Hindlimb muscle (tissue), 1 donor: ENCODE measurements at regions not wholly inside any gene's neighbourhood (a gene's known extent, or its start where the extent isn't known, plus 50 kb on each side); places are given as distances from the start of the nearest gene placed in this dataset.

Experiments used
- DNase-seq: peaks from one replicate; pipeline ENCODE4 v3.0.0-alpha.2; 2013

DNA sequence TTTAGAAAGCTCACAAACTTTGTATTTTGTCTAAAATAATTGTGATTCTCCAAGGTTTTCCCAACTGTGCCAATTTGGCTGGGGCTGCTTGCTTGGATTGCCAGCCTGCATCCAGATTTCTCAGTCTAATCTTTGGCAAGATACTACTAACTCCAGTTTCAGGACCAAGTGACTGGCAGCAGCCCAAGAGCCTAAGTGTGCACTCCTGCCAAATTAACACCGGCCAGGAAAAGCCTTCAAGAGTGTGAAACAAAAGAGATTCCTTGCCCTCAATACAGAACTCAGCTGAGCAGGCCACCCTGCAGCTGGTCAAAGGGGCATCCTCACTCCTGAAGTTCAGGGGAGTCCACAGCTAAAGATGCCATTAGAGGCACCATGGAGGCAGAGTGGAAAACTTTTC, 589.0 kb upstream of the ACVR2A start:
- DNase-seq = no peak

DNA sequence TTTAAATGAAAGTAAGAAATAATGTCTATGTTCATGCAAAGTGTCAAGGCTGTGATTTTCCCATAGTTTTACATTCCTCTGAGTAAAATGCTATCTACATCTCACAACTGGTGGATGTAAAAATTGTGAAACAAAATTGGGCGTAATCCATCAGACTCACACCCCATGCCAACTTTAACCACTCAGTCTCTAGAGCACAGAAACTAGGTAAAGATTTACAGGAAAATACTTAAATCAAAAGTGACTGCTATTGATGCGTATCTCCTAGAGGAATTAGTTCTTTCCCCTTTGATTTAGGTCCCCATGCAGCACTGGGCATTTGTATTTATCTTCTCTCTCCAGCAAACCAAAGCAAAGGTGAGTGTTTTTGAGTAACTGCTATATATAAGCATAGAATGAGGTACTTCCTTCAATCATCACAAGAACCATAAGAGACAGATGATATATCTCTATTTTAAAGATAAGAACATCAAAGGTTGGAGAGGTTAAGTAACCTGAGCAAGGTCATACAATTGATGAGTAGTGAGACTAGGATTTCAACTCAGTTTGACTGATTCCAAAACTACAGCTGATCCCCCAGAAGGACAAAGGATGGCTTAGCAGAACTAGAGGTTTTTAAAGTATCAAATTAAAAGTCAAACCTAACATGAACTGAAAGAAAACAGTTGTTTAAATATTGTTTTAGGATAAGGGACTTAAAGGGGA, 594.0 kb upstream of the ACVR2A start:
- DNase-seq = no peak

DNA sequence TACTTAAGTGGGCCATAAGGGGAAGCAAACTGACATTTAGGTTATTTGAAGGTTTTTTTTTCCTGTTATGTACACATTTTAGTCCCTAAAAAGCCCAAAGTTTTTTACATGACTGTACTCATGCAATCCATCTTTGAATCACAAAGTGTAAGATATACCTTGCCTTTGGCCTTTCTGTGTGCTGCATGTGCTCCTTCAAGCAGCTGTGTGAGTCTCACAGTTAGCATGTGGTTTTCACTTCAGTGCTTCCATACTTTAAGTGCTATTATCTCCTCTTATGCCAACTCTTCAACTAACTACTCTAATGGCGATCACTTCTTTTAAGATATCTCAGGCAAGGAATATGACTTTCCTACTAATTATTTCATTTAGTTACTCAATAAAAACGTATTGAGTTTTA, 597.1 kb upstream of the ACVR2A start:
- no peak for DNase-seq

DNA sequence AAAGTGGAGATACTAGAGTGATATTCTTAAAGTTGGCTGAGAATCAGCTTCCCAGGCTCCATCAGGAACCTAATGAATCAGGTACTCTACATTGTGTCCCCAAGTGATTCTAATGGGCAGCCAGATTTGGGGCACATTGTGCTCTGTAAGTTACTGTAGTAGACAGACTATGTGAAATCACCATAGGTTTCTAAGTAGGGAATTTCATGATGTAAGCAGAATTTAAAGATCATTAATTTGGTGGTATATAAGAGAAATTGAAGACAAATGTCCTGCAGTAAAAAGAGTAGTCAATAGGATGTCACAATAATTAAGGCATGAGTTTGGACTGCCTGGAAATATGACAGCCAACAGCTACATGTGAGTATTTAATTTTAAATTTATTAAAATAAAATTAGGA, 602.4 kb upstream of the ACVR2A start:
- DNase-seq = no peak

DNA sequence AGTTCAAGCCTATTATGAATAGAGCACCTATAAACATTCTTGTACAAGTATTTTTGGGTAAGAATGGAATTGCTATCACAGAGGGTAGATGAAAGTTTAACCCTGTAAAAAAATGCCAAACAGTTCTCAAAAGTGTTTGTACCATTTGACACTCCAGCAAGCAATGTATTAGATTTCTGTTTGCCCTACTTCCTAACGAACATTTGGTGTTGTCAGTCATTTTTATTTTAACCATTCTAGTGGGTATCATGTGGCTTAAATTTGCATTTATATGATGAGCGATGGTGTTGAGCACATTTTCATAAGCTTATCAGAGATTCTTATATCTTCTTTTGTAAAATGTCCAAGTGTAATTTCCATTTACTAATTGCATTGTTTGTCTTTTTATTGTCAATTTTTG, 608.2 kb upstream of the ACVR2A start:
- no peak for DNase-seq

DNA sequence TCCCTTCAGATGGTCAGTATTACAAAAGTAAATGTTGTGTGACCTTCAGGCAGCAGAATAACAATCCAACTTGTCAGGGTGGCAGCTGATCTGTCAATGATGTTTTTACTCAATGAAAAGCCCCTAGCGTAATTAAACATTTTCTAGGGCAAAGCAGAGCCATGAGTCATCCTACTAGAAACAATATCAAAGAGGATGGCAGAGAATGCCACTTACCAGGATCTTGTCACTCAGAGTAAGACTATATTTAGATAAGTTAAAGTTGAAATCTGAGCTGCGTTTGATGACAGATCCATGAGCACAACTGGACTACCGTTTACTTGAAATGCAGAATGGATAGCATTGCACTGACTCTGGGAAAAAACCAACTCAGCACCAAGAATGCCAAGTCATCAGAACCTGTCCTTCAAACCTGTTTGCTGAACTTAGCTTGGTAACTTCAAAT, 612.6 kb upstream of the ACVR2A start:
- DNase-seq = no peak

DNA sequence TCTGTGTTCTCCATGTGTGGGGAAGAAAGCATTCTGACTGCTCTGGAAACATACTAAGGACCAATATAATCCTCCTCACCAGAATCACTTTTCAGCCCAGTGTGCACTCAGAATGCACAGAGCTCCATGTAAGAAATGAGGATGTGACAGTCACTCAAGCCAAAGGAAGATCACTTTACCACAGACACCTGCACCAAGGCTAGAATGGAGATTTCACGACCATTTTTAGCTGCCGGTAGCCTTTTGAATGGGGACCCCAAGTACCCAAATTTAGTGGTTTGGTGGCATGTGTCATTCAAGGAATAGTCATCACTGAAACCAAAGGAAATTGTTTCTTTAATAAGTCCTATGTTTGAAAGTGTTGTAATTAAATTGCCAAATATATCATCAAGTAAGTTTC, 613.2 kb upstream of the ACVR2A start:
- no peak for DNase-seq

DNA sequence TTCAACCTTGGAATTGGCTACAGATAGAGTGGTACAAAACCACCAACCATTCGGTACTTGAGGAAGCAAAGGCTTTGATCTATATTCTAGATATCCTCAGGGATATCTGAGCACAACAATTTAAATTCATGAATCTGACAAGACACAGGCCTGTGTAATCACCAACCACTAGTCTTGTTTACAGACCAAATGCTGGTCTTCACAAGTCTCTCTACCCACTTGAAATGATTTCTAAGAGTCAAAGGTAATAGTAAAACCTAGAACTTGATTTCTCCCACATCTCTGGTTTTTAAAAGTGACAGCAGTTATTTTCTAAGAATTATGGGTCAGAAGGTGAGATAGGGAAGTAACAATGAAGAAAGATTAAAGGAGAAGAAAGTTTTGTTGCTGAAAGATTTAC, 613.7 kb upstream of the ACVR2A start:
- DNase-seq = no peak

DNA sequence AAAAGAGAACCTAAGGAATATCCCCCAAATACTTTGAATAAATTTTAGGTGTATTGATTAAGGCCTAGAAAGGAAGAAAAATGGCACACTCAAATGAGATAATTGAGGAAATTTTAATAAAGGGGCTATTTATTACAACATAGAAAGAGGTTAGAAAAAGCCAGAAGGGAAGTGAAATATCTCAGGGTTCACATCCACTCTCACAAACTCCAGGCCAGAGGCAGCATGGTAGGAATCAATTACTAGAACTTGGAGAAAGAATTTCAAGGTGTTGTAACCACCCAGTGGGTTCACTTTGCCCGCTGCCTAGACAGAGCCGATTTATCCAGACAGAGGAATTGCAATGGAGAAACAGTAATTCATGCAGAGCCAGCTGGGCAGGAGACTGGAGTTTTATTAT, 617.5 kb upstream of the ACVR2A start:
- no peak for DNase-seq

DNA sequence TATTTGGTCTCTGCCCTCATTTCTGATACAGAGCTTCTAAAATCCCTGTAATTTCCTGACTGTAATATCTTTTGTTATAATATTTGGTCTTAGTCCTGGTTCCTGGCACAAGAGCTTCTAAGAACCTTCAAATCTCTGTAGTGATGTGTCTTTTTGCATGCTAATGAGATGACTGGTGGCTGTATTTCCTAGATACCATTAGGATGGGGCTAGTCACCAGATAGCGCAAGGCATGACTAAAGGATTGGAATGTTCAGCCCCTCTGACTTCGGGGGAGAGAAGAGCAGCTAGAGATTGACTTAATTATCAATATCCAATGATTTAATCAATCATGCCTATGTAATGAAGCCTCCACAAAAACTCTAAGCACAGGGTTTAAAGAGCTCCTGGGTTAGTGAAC, 620.8 kb upstream of the ACVR2A start:
- DNase-seq = no peak

DNA sequence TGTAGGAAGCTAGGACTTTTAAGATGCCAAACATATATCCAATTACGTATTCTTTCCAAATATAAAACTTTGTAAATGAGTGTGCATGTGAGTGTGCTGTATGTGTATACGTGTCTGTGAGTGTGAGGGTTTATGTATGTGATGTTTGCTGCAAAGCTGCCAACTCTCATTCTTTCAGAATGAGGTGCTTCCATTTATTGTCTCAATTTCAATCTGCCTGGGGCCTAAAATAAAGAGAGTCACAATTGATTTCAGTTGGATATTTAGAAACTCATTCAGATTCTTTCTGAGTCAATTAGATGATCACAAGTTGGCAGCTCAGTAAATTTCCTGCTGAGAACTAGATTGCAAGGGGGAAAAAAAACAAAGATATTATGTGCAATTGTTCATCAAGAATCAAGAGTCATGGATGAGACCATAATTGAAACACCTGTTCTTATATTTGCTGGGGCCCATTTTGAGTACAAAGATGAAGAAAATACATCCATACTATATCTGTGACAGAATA, 621.2 kb upstream of the ACVR2A start:
- no peak for DNase-seq

DNA sequence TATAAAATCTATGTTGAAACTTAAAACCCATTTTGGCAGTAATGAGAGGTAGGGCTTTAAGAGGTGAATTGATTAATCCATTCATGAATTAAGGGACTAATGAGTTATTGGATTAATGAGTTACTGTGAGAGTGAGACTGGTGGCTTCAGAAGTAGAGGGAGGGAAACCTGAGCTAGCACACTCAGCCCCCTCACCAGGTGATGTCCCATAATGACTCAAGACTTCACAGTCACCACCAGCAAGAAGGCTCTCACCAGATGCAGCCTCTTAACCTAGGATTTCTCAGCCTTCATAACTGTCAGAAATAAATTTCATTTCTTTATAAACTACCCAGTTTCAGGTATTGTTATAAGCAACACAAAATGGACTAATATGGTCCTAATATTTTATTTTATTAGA, 621.7 kb upstream of the ACVR2A start:
- no peak for DNase-seq

DNA sequence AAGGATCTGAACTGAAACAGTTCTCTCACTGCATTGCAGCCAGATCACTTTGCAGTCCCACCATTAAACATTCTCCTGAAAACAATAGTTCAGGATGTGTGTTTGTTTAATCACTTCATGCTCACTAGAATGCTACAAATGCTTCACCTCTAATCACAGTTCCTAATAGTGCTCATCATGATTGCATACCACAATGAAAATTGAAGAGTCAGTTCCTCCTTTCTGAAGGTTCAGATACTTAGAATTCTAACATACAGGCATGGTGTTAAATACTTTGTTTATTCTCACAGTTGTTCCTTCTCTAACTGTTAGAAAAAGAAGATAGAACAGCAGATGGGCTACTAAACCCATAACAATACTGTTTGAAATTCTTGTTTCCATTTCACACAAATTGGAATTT, 622.3 kb upstream of the ACVR2A start:
- no peak for DNase-seq

DNA sequence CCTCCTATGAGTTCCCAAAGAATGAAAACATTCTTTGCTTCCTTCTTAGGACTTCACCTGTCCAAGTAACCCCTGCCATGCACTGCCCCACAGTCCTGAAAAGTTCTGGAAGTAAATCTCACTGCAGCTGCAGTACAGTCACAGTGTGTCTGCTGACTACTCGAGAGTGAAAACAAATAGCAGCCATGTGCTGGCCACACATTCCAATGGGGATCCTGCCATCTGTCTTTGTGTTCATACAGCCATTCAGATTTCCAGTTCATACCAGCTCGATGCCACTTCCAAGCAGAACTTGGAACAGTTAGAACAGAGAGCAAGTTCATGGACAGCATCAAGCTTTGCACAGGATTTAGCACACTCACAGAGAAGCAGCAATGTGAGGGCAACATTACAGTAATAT, 629.9 kb upstream of the ACVR2A start:
- peak; percentile 9 for DNase-seq

DNA sequence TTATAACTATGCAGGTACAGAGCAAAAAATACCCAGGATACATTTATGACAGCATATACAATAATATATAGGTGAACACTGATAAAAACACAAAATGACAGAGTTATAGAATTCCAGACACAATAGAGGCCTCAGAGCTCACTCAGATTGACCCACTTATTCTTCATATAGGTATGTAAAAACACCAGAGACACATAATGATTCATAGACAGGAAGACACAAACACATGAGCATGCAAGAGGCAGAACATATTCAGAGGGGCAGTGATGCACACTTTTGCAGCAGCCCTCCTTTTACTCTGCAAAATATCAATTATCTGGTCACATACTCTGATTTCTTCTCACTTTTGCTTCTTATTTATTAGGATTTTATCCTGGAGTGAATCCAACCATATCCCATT, 633.3 kb upstream of the ACVR2A start:
- DNase-seq = no peak

DNA sequence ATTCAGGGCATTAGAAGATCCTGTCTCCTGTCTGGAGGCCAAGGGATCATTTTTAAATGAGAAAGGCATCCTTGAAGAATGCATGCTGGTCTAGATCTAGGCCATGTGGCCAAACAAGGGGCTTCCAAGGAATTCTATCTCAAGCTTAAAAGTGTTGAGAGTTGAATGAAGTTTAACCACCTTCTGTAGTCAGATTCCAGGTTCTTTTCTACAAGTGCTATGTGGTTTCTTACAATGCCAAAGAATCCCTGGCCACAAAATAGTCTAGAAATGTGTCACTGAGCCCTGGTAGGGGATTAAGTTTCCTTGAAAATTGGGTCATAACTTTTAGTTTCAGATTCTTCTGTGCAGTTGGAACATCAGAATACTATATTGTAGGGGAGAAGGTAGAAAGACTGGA, 640.7 kb upstream of the ACVR2A start:
- DNase-seq = no peak

DNA sequence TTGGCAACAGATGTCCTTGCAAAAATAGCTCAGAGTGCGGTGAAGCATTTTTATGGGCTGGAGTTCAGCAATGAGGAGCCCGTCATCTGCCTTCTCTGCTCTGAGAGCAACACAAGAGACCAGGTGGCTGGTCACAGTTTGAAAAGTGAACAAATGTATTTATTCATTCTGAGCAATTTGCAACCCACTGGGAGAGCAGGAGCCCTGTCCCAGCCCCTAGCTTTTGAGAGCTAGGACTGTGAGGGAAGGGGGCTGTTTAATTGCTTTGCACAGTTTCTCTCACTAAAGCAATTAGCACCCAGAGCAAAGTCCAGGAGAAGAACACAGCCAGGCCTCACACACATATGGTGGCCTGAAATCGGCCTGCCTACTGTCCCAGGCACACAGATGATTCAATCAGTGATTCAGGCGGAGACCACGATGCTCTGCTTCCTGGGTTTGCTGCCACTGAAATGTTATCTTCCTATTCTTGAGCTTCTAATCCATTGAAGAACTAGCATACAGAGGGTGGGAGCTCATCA, 646.1 kb upstream of the ACVR2A start:
- DNase-seq = no peak

DNA sequence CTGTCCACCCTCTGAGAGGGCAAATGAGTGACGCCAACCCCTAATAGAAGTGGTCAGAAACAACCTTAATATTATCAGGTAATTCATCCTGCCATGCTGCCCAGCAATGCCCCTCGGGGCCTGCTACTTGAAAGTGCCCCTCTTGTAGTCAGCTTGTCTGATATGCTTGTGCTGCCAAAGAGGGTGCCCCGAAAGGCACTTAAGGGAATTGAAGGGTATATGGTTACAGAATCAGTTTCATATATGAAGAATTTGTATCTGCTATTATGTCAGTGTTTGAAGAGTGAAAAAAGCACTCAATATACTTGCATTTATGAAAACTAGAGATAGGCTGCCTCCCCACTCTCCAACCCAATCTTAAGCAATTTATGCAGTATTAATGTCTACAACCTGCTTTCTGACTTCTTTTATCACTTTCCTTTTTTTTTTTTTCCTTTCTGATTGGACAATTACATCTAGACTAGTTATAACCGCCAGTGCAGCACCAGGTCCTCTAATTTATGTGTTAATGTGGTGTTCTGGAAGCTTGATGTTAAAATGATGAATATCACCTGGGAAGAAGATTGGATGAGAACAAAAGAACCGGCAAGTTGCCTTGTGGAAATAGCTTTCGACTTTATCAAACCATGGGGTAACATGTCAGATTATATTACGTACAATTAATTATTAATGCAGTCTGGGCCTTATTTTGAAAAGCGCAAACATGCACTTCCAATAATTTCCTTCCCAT, 646.9 kb upstream of the ACVR2A start:
- DNase-seq = no peak

DNA sequence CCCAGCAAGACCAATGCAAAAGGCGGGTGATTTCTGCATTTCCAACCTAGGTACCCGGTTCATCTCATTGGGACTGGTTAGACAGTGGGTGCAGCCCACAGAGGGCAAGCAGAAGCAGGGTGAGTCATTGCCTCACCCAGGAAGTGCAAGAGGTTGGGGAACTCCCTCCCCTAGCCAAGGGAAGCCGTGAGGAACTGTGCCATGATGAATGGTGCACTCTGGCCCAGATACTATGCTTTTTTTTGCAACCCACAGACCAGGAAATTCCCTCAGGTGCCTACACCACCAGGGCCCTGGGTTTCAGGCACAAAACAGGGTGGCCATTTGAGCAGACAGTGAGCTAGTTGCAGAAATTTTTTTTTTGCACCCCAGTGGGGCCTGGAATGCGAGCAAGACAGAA, 662.6 kb upstream of the ACVR2A start:
- DNase-seq = no peak

DNA sequence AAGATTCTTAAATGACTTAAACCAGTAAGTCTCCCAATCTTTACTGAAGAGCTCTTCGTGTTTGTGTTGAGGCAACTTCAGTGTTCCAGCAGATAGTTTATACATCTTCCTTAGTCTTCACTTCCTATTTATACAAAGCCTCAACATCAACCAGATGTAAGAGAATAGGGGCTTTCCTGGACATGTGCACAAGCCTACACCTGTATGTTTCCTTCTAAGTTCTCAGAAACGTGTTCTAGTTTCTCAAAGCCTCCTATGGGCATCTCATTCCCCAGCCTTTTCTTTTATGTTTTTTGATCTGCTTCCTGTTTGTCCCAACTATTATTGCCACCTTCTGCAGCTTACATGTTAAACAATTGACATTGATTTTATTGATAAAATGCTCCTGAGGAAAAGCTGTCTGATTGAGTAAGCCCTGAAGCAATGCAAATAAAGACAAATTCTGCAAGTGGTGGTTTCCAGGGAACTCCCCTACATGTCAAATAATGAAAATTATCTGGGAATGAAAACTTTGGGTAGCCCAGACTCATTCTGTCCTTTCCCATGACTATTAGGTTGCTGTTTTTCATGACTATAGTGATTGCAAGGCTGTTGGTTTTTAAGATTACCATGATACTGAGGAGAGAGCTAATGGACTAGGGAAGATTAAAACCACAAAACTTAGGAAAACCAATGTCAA, 663.3 kb upstream of the ACVR2A start:
- DNase-seq = no peak

DNA sequence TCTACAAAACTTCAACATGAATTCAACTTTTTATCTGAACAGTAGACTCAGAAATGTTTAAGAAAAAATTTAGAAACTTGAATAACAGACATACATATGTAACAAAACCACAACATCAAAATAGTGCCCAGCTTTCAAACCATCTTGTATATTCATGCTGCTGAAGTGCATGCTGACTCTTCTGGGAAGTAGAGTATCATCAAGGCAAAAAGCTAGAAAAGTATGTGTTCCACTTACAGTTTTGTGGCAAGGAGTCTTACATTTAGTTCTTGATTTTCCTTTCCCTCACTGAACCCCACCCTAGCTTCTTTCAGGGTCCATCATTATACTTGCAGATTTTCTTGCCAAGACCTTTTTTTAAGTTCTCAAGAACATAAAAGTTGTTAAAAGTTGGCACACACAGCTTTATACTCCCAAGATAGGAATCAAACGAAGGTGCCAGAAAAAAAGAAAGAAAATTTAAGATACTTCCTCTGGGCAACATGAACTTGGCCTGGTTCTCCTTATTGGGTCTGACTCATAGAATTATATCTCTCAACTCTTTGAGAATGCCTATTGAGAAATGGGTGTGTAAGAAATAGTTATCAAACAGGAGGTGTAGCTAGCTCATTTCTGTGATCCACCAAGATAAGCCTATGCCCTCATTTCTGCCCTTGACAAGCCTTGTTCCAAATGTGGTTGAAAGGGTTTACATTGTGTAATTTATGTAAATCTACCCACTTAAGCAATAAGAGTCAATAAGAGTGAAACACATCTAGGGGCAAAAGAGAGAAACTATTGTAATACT, 667.6 kb upstream of the ACVR2A start:
- no peak for DNase-seq

DNA sequence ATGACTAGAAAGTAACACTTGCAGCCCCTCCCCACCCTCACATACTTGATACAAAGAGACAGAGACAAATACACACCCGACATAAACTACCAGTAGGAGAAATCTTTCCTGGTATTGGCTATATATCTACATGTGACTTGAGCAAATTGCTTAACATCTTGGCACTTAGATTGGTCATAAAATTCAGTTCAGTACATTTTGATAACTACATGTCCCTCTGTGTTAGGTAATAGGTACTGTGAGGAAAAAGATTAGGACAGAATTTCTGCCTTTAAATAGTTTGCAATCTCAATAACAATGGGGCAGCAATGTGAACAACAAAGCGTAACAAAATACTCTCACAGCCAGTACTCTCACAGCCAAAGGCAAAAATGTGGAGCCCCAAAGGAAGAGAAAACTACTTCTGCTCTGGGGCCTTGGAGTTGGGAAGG, 670.0 kb upstream of the ACVR2A start:
- no peak for DNase-seq

DNA sequence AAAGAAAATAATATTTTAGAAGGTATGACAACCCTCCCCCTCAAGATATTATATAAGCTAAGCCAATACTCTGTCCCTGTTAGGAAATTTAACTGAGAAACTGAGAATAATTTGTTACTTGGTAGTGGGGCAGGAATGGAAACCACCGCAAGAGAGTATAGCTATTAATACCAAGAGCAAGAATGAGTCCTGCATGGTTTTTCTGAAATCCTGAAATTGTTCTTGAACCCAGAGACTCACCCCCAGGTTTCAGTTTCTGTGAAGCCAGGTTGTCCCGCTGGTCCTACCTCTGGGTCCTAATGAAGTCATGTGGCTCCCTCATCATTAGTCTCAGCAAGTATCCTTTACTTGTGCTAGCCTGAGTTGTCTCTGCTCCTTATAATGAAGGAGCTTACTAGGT, 671.0 kb upstream of the ACVR2A start:
- no peak for DNase-seq
